HFF-Myc (cell line): ENCODE measurements at regions not wholly inside any gene's neighbourhood (a gene's known extent, or its start where the extent isn't known, plus 50 kb on each side); places are given as distances from the start of the nearest gene placed in this dataset.

Source experiments
- DNase-seq: peaks from one replicate; pipeline ENCODE4 v3.0.0-alpha.2; 2011; ENCODE audit warnings: low read depth; ENCODE audit errors: extremely low read depth
- H3K4me3 ChIP-seq: replicated peaks from 2 replicates; pipeline ENCODE4 v1.5.1; 2011; ENCODE audit warnings: low read depth, mild to moderate bottlenecking, control low read depth, low read length
- CTCF ChIP-seq: IDR thresholded peaks from 2 replicates; pipeline ENCODE4 v1.5.1; 2012; ENCODE audit warnings: mild to moderate bottlenecking, low read depth, low read length, control low read depth; ENCODE audit errors: missing control alignments

DNA sequence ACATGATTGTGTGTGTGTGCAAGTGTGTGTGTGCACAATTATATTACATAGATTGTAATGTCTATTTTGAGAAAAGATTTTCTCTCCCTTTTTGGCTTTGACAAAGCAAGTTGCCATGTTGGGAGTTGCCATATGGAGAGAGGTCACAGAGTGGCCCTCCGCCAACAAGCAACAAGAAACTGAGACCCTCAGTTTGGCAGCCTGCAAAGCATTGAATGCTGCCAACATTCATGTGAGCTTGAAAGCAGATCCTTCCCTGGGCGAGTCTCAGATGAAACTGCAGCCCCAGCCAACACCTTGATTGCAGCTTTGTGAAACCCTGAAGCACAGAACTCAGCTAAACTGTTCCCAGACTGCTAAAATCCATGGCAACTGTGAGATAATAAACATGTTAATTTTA, 498.0 kb downstream of the NR2F1-AS1 start:
- no peak for DNase-seq
- no peak overlapping the region for H3K4me3 ChIP-seq
- no peak for TF ChIP-seq CTCF

DNA sequence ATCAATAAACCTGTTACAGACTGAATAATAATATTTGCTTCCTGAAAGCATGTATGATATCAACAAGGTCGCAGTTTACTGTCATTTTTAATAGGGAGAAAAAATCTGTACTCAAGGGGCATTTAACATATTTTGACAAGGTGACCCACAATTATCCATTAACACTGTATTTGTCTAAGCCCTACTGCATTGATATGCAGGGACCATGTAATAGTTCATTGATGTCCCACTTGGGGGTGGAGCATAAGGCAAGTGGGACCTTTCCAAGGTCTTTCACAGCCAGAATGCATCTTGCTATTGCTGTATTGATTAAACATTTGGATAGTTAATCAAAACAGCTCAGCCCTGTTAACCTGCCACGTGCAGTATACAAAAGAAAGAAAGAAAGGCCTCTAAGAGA, 502.0 kb downstream of the NR2F1-AS1 start:
- no peak overlapping the region for H3K4me3 ChIP-seq
- no peak for DNase-seq
- TF ChIP-seq CTCF, result no peak

DNA sequence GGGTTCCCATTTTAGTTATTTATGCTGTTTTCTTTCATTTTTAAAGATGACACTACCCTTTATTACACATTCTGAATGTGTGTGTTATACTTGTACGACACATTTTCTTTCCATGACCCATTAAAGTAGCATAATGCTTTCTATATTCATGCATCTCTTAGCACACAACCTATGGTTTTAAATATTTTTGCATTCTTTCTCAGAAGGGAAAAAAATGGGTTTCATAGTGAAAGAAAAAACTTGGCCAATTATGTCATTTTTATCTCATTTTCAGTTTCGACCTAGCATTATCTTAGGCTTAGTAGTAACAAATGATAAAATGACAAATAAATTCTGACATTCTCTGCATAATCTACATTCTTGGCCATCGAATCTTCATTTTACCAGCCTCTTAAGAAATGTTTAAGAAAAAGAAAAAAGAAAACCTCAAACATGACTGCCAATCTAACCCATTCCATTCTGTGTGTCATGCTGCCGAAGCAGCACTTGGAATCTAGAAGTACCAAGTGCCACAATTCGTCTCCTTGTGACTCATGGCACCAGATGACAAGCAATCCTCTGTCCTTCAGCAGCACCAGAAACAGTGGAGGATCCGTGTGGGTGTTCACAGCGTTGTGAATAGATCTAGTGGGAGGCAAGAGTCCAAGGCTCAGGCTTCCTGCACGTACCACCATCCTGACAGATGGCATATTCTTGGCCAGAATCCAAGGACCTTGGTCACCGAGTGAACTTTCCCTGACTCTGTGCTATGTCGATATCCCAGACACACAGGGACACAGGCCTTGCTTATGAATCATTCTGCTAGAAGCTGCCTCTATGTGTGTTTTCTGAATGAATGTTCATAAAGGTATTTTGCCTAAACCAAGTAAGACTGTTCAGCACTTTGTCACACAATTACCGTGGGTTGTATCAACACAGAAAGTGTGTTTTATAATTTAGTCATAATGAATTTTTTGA, 502.7 kb downstream of the NR2F1-AS1 start:
- peak; percentile 69 for DNase-seq
- TF ChIP-seq CTCF, result no peak
- no peak overlapping the region for H3K4me3 ChIP-seq

GRCh38 chr5:93076566-93076965, 504.5 kb downstream of the NR2F1-AS1 start:
- TF ChIP-seq CTCF, result no peak
- H3K4me3 ChIP-seq, result no peak overlapping the region

DNA sequence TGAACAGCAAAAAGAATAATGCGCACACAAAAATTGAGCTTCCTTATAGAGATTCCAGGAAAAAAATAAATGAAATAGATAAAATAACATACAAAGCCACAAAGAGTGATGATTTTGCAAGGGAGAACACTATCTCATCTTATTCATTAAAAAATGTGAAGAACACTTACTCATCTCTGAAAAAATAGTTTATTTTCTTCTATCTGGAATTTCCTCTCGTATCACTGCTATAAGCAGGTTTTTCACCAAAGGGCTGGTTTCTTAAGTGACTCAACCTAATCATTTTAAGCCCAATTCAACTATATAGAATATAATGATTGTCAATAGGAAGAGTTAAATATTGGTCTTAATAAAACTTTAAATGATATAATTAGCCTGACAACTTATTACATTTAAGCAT, 504.9 kb downstream of the NR2F1-AS1 start:
- no peak for DNase-seq
- TF ChIP-seq CTCF, result no peak
- no peak overlapping the region for H3K4me3 ChIP-seq

More at GRCh38 chr5:93076566-93076965, 504.5 kb downstream of the NR2F1-AS1 start:
- DNase-seq, result no peak

- no peak for DNase-seq
- no peak for TF ChIP-seq CTCF
- H3K4me3 ChIP-seq, result no peak overlapping the region
These were observed 507.5 kb downstream of the NR2F1-AS1 start for GRCh38 chr5:93073547-93073946.
